Sigmoid colon (tissue), 6 donors: ENCODE measurements at regions not wholly inside any gene's neighbourhood (a gene's known extent, or its start where the extent isn't known, plus 50 kb on each side); places are given as distances from the start of the nearest gene placed in this dataset.

Source experiments
- DNase-seq: peaks from one replicate; pipeline ENCODE4 v3.0.0-alpha.2; 2019
- H3K27ac ChIP-seq, 4 donors: fragments of 200-600 bp; sonication (generic); one replicate each; pipeline ENCODE4 v1.5.1; 2016 to 2019; ENCODE audit warnings: mild to moderate bottlenecking in 1 of 4
- H3K27me3 ChIP-seq, 3 donors: fragments of 200-600 bp; sonication (generic); one replicate each; pipeline ENCODE4 v1.5.1; 2019; ENCODE audit warnings: mild to moderate bottlenecking in 1 of 3
- H3K36me3 ChIP-seq, 4 donors: fragments of 200-600 bp; sonication (generic); one replicate each; pipeline ENCODE4 v1.5.1; 2016 to 2019
- H3K4me1 ChIP-seq, 4 donors: fragments of 200-600 bp; sonication (generic); one replicate each; pipeline ENCODE4 v1.5.1; 2017 to 2019
- H3K4me3 ChIP-seq, 4 donors: fragments of 200-600 bp; sonication (generic); one replicate each; pipeline ENCODE4 v1.5.1; 2017 to 2019; ENCODE audit warnings: mild to moderate bottlenecking in 2 of 4, moderate library complexity in 1 of 4
- H3K9me3 ChIP-seq, 4 donors: fragments of 200-600 bp in 3 of 4; sonication (generic) in 3 of 4; one replicate each; pipeline versions ENCODE4 v1.5.1 to v1.6.1; 2013 to 2019
- EP300 ChIP-seq, 4 donors: sonication (generic); formaldehyde crosslinking; IDR thresholded peaks; one replicate each; pipeline ENCODE4 v1.6.1; 2017; ENCODE audit warnings: antibody characterized with exemption in 4 of 4
- POLR2A ChIP-seq, 2 donors: fragments of 450-650 bp; IDR thresholded peaks; one replicate each; pipeline ENCODE4 v1.6.1; 2016; ENCODE audit warnings: antibody characterized with exemption in 2 of 2, mild to moderate bottlenecking in 2 of 2, moderate library complexity in 2 of 2
- POLR2AphosphoS5 ChIP-seq, 4 donors: sonication (generic); formaldehyde crosslinking; IDR thresholded peaks; one replicate each; pipeline ENCODE4 v1.6.1; 2017; ENCODE audit warnings: antibody characterized with exemption in 4 of 4
- WGBS, 2 donors: extraction: QIAGEN DNeasy Blood & Tissue Kit; methylation state at CpG; one replicate each; pipeline ENCODE4 v1.1.7; 2013; 5-methylcytosine and 5-hydroxymethylcytosine counted together
- intact Hi-C: fragments of 100-400 bp; cut with DNase I; formaldehyde crosslinking; loops from one replicate; pipeline ENCODE4 v1.15.1; 2023
- TF ChIP-seq, protein P1 (sequence below), 4 experiments: fragments of 450-650 bp in 3 of 4; fragments of 200-600 bp in 1 of 4; IDR thresholded peaks; one replicate each; pipeline ENCODE4 v1.5.1; 2016 to 2019; ENCODE audit warnings: antibody characterized with exemption in 4 of 4, mild to moderate bottlenecking in 3 of 4, moderate library complexity in 2 of 4
- donor health status: healthy with polysubstance abuse.
- donor health status: healthy.

GRCh38 chrY:12244146-12244545, 456.9 kb upstream of the USP9Y start:
- no peaks in the 10 kb centered on the region for H3K9me3 ChIP-seq
- no peaks in the 10 kb centered on the region for H3K27me3 ChIP-seq
- no peak for DNase-seq
- H3K4me1 ChIP-seq, result no peaks in the 10 kb centered on the region
- whole genome bisulfite sequencing, 2 donors, result 70 to 88% methylated on average over 1 of the region's 1 CpG
- intact Hi-C loops, result no loop called here
- no peak overlapping the region for H3K4me3 ChIP-seq
- no peaks in the 10 kb centered on the region for H3K36me3 ChIP-seq
- TF ChIP-seq EP300 (IDR thresholded peaks at IDR 0.05), result no peak
- TF ChIP-seq POLR2AphosphoS5 (IDR thresholded peaks at IDR 0.05), result no peak
- TF ChIP-seq, protein P1, sequence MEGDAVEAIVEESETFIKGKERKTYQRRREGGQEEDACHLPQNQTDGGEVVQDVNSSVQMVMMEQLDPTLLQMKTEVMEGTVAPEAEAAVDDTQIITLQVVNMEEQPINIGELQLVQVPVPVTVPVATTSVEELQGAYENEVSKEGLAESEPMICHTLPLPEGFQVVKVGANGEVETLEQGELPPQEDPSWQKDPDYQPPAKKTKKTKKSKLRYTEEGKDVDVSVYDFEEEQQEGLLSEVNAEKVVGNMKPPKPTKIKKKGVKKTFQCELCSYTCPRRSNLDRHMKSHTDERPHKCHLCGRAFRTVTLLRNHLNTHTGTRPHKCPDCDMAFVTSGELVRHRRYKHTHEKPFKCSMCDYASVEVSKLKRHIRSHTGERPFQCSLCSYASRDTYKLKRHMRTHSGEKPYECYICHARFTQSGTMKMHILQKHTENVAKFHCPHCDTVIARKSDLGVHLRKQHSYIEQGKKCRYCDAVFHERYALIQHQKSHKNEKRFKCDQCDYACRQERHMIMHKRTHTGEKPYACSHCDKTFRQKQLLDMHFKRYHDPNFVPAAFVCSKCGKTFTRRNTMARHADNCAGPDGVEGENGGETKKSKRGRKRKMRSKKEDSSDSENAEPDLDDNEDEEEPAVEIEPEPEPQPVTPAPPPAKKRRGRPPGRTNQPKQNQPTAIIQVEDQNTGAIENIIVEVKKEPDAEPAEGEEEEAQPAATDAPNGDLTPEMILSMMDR (IDR thresholded peaks at IDR 0.05), result no peak
- no peak for TF ChIP-seq POLR2A (IDR thresholded peaks at IDR 0.05)
- no peak overlapping the region for H3K27ac ChIP-seq

DNA sequence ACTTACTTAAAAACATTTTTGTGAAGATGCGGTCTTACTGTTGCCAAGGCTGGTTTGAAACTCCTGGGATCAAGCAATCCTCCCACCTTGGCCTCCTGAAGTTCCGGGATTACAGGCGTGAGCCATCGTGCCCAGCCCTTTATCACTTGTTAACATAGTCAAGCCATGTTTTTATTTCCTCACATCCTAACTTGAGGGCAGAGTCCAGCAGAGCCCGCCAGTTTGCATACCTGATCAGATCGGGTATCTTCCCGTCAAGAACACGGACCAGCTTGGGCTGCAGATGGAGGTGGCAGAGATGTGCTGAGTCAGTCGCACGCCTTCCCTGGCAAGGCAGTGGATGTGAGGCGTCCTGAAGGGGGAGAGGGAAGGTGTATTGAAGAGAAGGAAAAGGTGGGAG, 447.3 kb upstream of the USP9Y start:
- DNase-seq, result no peak
- no peak overlapping the region for H3K27ac ChIP-seq
- H3K4me1 ChIP-seq, result no peaks in the 10 kb centered on the region
- 21 to 67% methylated on average over 11 of the region's 11 CpGs for WGBS, 2 donors
- no peaks in the 10 kb centered on the region for H3K9me3 ChIP-seq
- no peaks in the 10 kb centered on the region for H3K27me3 ChIP-seq
- no peak overlapping the region for H3K4me3 ChIP-seq
- H3K36me3 ChIP-seq, result no peaks in the 10 kb centered on the region
- intact Hi-C loops, result no loop called here
- TF ChIP-seq POLR2AphosphoS5 (IDR thresholded peaks at IDR 0.05) (no peak), POLR2A (IDR thresholded peaks at IDR 0.05) (no peak), EP300 (IDR thresholded peaks at IDR 0.05) (no peak)
- TF ChIP-seq, protein P1 (IDR thresholded peaks at IDR 0.05), result no peak

- TF ChIP-seq, protein P1 (IDR thresholded peaks at IDR 0.05), result no peak
- DNase-seq, result no peak
- no peak overlapping the region for H3K27ac ChIP-seq
- H3K27me3 ChIP-seq, result no peaks in the 10 kb centered on the region
- H3K36me3 ChIP-seq, result no peaks in the 10 kb centered on the region
- no peaks in the 10 kb centered on the region for H3K9me3 ChIP-seq
- no peaks in the 10 kb centered on the region for H3K4me1 ChIP-seq
- intact Hi-C loops, result no loop called here
- H3K4me3 ChIP-seq, result no peak overlapping the region
- WGBS, 2 donors, result 81 to 94% methylated on average over 4 of the region's 4 CpGs
Measured at GRCh38 chrY:12271162-12271561, 429.9 kb upstream of the USP9Y start.

- TF ChIP-seq EP300 (IDR thresholded peaks at IDR 0.05), result no peak
- TF ChIP-seq POLR2A (IDR thresholded peaks at IDR 0.05), result no peak
- TF ChIP-seq POLR2AphosphoS5 (IDR thresholded peaks at IDR 0.05), result no peak
- TF ChIP-seq, protein P1 (IDR thresholded peaks at IDR 0.05), result no peak
- DNase-seq, result no peak
- no peaks in the 10 kb centered on the region for H3K9me3 ChIP-seq
- H3K36me3 ChIP-seq, result no peaks in the 10 kb centered on the region
- H3K27me3 ChIP-seq, result no peaks in the 10 kb centered on the region
- intact Hi-C loops, result no loop called here
- no peaks in the 10 kb centered on the region for H3K4me1 ChIP-seq
- no peak overlapping the region for H3K4me3 ChIP-seq
- H3K27ac ChIP-seq, result no peak overlapping the region
- WGBS, 2 donors, result 78 to 84% methylated on average over 5 of the region's 5 CpGs
Measured at GRCh38 chrY:12285608-12286007, 415.4 kb upstream of the USP9Y start.

DNA sequence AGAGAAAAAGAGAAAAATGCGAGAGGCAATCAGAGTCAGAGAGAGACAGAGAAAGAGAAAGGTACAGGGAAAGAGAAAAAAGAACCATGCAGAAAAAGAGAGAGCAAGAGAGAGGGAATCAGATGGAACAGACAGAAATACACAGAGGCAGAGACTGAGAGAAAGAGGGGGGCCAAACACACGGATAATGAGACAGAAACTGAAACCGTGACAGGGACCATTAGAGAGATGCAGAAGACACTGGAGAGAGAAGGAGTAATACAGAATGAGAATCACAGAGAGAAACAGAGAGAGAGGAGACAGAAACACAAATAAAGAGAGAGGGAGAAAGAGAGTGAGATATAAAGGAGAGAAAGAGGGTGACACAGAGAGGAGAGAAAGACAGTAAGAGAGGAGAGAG, 412.1 kb upstream of the USP9Y start:
- Histone ChIP-seq H3K27ac (no peak overlapping the region), H3K4me3 (no peak overlapping the region), H3K4me1 (no peaks in the 10 kb centered on the region), H3K27me3 (no peaks in the 10 kb centered on the region), H3K9me3 (no peaks in the 10 kb centered on the region), H3K36me3 (no peaks in the 10 kb centered on the region)
- 43 to 58% methylated on average over 3 of the region's 3 CpGs for whole genome bisulfite sequencing, 2 donors
- TF ChIP-seq POLR2A (IDR thresholded peaks at IDR 0.05) (no peak), EP300 (IDR thresholded peaks at IDR 0.05) (no peak), POLR2AphosphoS5 (IDR thresholded peaks at IDR 0.05) (no peak)
- TF ChIP-seq, protein P1 (IDR thresholded peaks at IDR 0.05), result no peak
- no peak for DNase-seq
- intact Hi-C loops, result no loop called here
